HepG2 (cell line): ENCODE measurements at regions not wholly inside any gene's neighbourhood (a gene's known extent, or its start where the extent isn't known, plus 50 kb on each side); places are given as distances from the start of the nearest gene placed in this dataset.

Source experiments
- ATAC-seq: fragments of 200-7000 bp; cut with Tn5 transposase; 3 replicates; pipeline ENCODE4 v1.9.1; 2020; ENCODE audit warnings: mild to moderate bottlenecking, moderate library complexity
- BruUV-seq: library from RNA; stranded (reverse); fragments of 400-500 nt; replicated peaks from 2 replicates; lab custom pipeline; 2021; lab: Mats Ljungman, UMichigan
- CTCF ChIA-PET: fragments of 300-600 bp; formaldehyde crosslinking; extraction: SDS; loops from one replicate; lab custom pipeline; 2021; ENCODE audit warnings: low total read pairs, inconsistent platforms, low intra/inter-chr PET ratio; lab: Yijun Ruan, JAX
- POLR2A ChIA-PET: fragments of 350-600 bp; sonication (Branson Sonifier 250); formaldehyde crosslinking; loops from one replicate; lab custom pipeline; 2020; ENCODE audit warnings: antibody characterized with exemption, inconsistent platforms; lab: Yijun Ruan, JAX
- DNase-seq: peaks from one replicate; pipeline ENCODE4 v3.0.0-alpha.2; 2015; ENCODE audit warnings: low spot score
- FAIRE-seq: peaks from 3 replicates; lab custom pipeline; 2011; peaks lifted over from hg19 to GRCh38; lab: Jason Lieb, UNC
- H2AFZ ChIP-seq: one replicate; pipeline ENCODE4 v1.6.1; 2011; ENCODE audit warnings: low read length, inconsistent platforms
- H3K27ac ChIP-seq: fragments of 300-600 bp; 3 replicates; pipeline ENCODE4 v1.8.0; 2011; ENCODE audit warnings: mixed run types, mild to moderate bottlenecking, mixed read lengths, low read length, inconsistent platforms; ENCODE audit not compliant: insufficient read depth; ENCODE audit errors: extremely low read length
- H3K27me3 ChIP-seq, 2 experiments: fragments of 200-600 bp in 1 of 2; 2 replicates in 1 of 2; 3 replicates in 1 of 2; pipeline versions ENCODE4 v1.6.0 to v1.8.0; 2011; ENCODE audit warnings: low read length in 2 of 2, mild to moderate bottlenecking in 2 of 2, moderate library complexity in 2 of 2, inconsistent platforms in 1 of 2; ENCODE audit not compliant: insufficient read depth in 2 of 2, control insufficient read depth in 1 of 2
- H3K36me3 ChIP-seq, 2 experiments: fragments of 200-600 bp in 1 of 2; replicated peaks in 1 of 2; 2 replicates in 1 of 2; 3 replicates in 1 of 2; pipeline versions ENCODE4 v1.5.1 to v1.8.0; 2011; ENCODE audit warnings: low read length in 2 of 2, inconsistent platforms in 1 of 2; ENCODE audit not compliant: insufficient read depth in 2 of 2, control insufficient read depth in 1 of 2
- H3K4me1 ChIP-seq: 2 replicates; pipeline ENCODE4 v1.5.1; 2012; ENCODE audit warnings: low read length, inconsistent platforms; ENCODE audit not compliant: insufficient read depth
- H3K4me2 ChIP-seq: 2 replicates; pipeline ENCODE4 v1.6.0; 2011; ENCODE audit warnings: low read depth, low read length, inconsistent platforms
- H3K4me3 ChIP-seq, 3 experiments: fragments of 200-600 bp in 1 of 3; sonication (generic), shearing (Covaris generic) in 1 of 3; replicated peaks in 1 of 3; 2 replicates each; pipeline ENCODE4 v1.5.1; 2011 to 2016; ENCODE audit warnings: low read length in 3 of 3, inconsistent platforms in 2 of 3, low read depth in 2 of 3, mild to moderate bottlenecking in 2 of 3, control low read depth in 1 of 3, mixed read lengths in 1 of 3; ENCODE audit not compliant: insufficient read depth in 1 of 3
- H3K79me2 ChIP-seq: one replicate; pipeline ENCODE4 v1.6.1; 2011; ENCODE audit warnings: low read length, inconsistent platforms; ENCODE audit not compliant: insufficient read depth
- H3K9ac ChIP-seq: 2 replicates; pipeline ENCODE4 v1.6.0; 2011; ENCODE audit warnings: mild to moderate bottlenecking, low read depth, low read length, inconsistent platforms; ENCODE audit not compliant: insufficient read depth
- H3K9me3 ChIP-seq: 2 replicates; pipeline ENCODE4 v1.5.1; 2012; ENCODE audit warnings: mild to moderate bottlenecking, low read length
- H4K20me1 ChIP-seq: 2 replicates; pipeline ENCODE4 v1.6.0; 2011; ENCODE audit warnings: inconsistent platforms, mild to moderate bottlenecking, low read length, moderate library complexity; ENCODE audit not compliant: insufficient read depth
- MTA1 ChIP-seq: sonication (generic); formaldehyde crosslinking; IDR thresholded peaks from 2 replicates; pipeline ENCODE4 v1.4.0; 2020; ENCODE audit warnings: missing genetic modification reagents, mild to moderate bottlenecking, borderline replicate concordance
- RFX5 ChIP-seq: IDR thresholded peaks from 2 replicates; pipeline ENCODE4 v1.6.1; 2011; ENCODE audit warnings: low read depth, low read length, improper control_type of control experiment
- TBX2 ChIP-seq: sonication (generic); formaldehyde crosslinking; IDR thresholded peaks from 2 replicates; pipeline ENCODE4 v1.5.0; 2020; ENCODE audit warnings: missing genetic modification reagents, mild to moderate bottlenecking, borderline replicate concordance
- TGIF2 ChIP-seq: IDR thresholded peaks from 2 replicates; pipeline ENCODE4 v1.6.1; 2016; ENCODE audit warnings: control low read depth, missing compliant biosample characterization
- USF2 ChIP-seq, 2 experiments: sonication (generic) in 1 of 2; formaldehyde crosslinking in 1 of 2; IDR thresholded peaks; 2 replicates each; pipeline versions ENCODE4 v1.5.1 to v1.6.1; 2011 to 2020; ENCODE audit warnings: borderline replicate concordance in 1 of 2, low read depth in 1 of 2, low read length in 1 of 2, mild to moderate bottlenecking in 1 of 2, missing genetic modification reagents in 1 of 2, moderate library complexity in 1 of 2
- ZSCAN5A ChIP-seq: sonication (generic); formaldehyde crosslinking; IDR thresholded peaks from 2 replicates; pipeline ENCODE4 v1.8.0; 2022; ENCODE audit warnings: mild to moderate bottlenecking, missing genetic modification reagents, borderline replicate concordance
- WGBS: methylation state at CpG from one replicate; pipeline ENCODE4 v1.1.6; 2017; ENCODE audit warnings: low lambda C conversion rate; 5-methylcytosine and 5-hydroxymethylcytosine counted together
- in situ Hi-C: cut with HindIII; loops from 2 replicates; pipeline ENCODE4 v1.10.0; 2017; ENCODE audit warnings: low pct_unique_long_range_greater_than_20kb; ENCODE audit not compliant: extremely low pct_ligation_motif_present
- intact Hi-C: fragments of 100-400 bp; cut with micrococcal nuclease; formaldehyde crosslinking; loops from one replicate; pipeline ENCODE4 v1.10.0; 2022; ENCODE audit not compliant: unreplicated experiment

- BruUV-seq = no TSS peak
- no peaks in the 10 kb centered on the region for H3K27me3 ChIP-seq
- no peaks in the 10 kb centered on the region for H3K9me3 ChIP-seq
- H3K4me3 ChIP-seq = no peak overlapping the region
- POLR2A ChIA-PET = no interaction called here
- WGBS = 2% methylated on average over 2 of the region's 2 CpGs
- in situ Hi-C loops (no loop called here), intact Hi-C loops (no loop called here)
- no peak overlapping the region for H2AFZ ChIP-seq
- DNase-seq = no peak
- H3K9ac ChIP-seq = no peak overlapping the region
- no peak for ATAC-seq
- CTCF ChIA-PET = no interaction called here
- no peaks in the 10 kb centered on the region for H3K4me1 ChIP-seq
- FAIRE-seq = no peak
- no peaks in the 10 kb centered on the region for H3K79me2 ChIP-seq
- no peak overlapping the region for H3K27ac ChIP-seq
- TF ChIP-seq TGIF2 (CRISPR knock-in tag) (no peak), ZSCAN5A (CRISPR knock-in tag) (no peak), RFX5 (no peak), MTA1 (CRISPR knock-in tag) (no peak), TBX2 (no peak), USF2 (IDR thresholded peaks at IDR 0.05; ENCODE audit: low read depth, low read length) (no peak), USF2 (CRISPR knock-in tag; IDR thresholded peaks at IDR 0.05; ENCODE audit: borderline replicate concordance) (no peak)
- no peaks in the 10 kb centered on the region for H4K20me1 ChIP-seq
- H3K4me2 ChIP-seq = no peak overlapping the region
- no peaks in the 10 kb centered on the region for H3K36me3 ChIP-seq
These were observed 58.3 kb upstream of the OTOGL start for GRCh38 chr12:80041071-80041470.
